GM19025 (cell line): ENCODE measurements at regions not wholly inside any gene's neighbourhood (a gene's known extent, or its start where the extent isn't known, plus 50 kb on each side); places are given as distances from the start of the nearest gene placed in this dataset.

Experiments used
- ATAC-seq: cut with Tn5 transposase; IDR thresholded peaks from one replicate; pipeline ENCODE4 v1.9.1; 2021; ENCODE audit warnings: mild to moderate bottlenecking, low read depth, moderate library complexity; ENCODE audit not compliant: unreplicated experiment

GRCh38 chr10:105509517-105509916 is 868.4 kb downstream of the SORCS3 start:
- no peak for ATAC-seq

- ATAC-seq: no peak
These were observed 865.2 kb downstream of the SORCS3 start for GRCh38 chr10:105506262-105506661.

GRCh38 chr10:105503714-105504113 is 862.6 kb downstream of the SORCS3 start:
- ATAC-seq: no peak

GRCh38 chr10:105502058-105502457 is 861.0 kb downstream of the SORCS3 start:
- no peak for ATAC-seq

- ATAC-seq: no peak
These were observed 853.9 kb downstream of the SORCS3 start for GRCh38 chr10:105494944-105495343.

GRCh38 chr10:105494303-105494702 is 853.2 kb downstream of the SORCS3 start:
- ATAC-seq: no peak

GRCh38 chr10:105473170-105473569 is 832.1 kb downstream of the SORCS3 start:
- no peak for ATAC-seq

GRCh38 chr10:105468759-105469158 is 827.7 kb downstream of the SORCS3 start:
- no peak for ATAC-seq

GRCh38 chr10:105466521-105466920 is 825.4 kb downstream of the SORCS3 start:
- no peak for ATAC-seq

GRCh38 chr10:105434970-105435369 is 793.9 kb downstream of the SORCS3 start:
- no peak for ATAC-seq

- ATAC-seq: no peak
These were observed 772.9 kb downstream of the SORCS3 start for GRCh38 chr10:105413997-105414396.

GRCh38 chr10:105409370-105409769 is 768.3 kb downstream of the SORCS3 start:
- no peak for ATAC-seq

GRCh38 chr10:105406488-105406887 is 765.4 kb downstream of the SORCS3 start:
- no peak for ATAC-seq

GRCh38 chr10:105398202-105398601 is 757.1 kb downstream of the SORCS3 start:
- ATAC-seq: no peak

- no peak for ATAC-seq
These were observed 750.7 kb downstream of the SORCS3 start for GRCh38 chr10:105391670-105392351.

GRCh38 chr10:105387971-105388370 is 746.9 kb downstream of the SORCS3 start:
- no peak for ATAC-seq

GRCh38 chr10:105383978-105384377 is 742.9 kb downstream of the SORCS3 start:
- no peak for ATAC-seq

- no peak for ATAC-seq
These were observed 729.6 kb downstream of the SORCS3 start for GRCh38 chr10:105370692-105371091.

GRCh38 chr10:105359708-105360107 is 718.6 kb downstream of the SORCS3 start:
- no peak for ATAC-seq

- no peak for ATAC-seq
These were observed 717.8 kb downstream of the SORCS3 start for GRCh38 chr10:105358911-105359310.

- ATAC-seq: no peak
These were observed 715.5 kb downstream of the SORCS3 start for GRCh38 chr10:105356626-105357025.

GRCh38 chr10:105354010-105354409 is 712.9 kb downstream of the SORCS3 start:
- ATAC-seq: no peak

- no peak for ATAC-seq
These were observed 711.7 kb downstream of the SORCS3 start for GRCh38 chr10:105352827-105353226.
